CD8-positive, alpha-beta memory T cell (primary cell): ENCODE measurements at regions not wholly inside any gene's neighbourhood (a gene's known extent, or its start where the extent isn't known, plus 50 kb on each side); places are given as distances from the start of the nearest gene placed in this dataset.

Experiments
- CTCF ChIA-PET: fragments of 350-600 bp; sonication (Branson Sonifier 250); formaldehyde crosslinking; loops from one replicate; lab custom pipeline; 2021; ENCODE audit warnings: antibody characterized with exemption; lab: Charles Lee
- POLR2A ChIA-PET: fragments of 350-600 bp; sonication (Branson Sonifier 250); formaldehyde crosslinking; loops from one replicate; lab custom pipeline; 2021; ENCODE audit warnings: antibody characterized with exemption; lab: Charles Lee
- DNase-seq, 5 donors: peaks; one replicate each; pipeline versions ENCODE4 v3.0.0 to v3.0.0-alpha.2; 2020 to 2022; ENCODE audit warnings: mixed read lengths in 1 of 5
- H3K27ac ChIP-seq: one replicate; pipeline ENCODE4 v1.7.0; 2013; ENCODE audit warnings: low read depth, mild to moderate bottlenecking, low read length, moderate library complexity
- H3K27me3 ChIP-seq: 2 replicates; pipeline ENCODE4 v1.7.0; 2013; ENCODE audit warnings: low read length, mild to moderate bottlenecking; ENCODE audit not compliant: insufficient read depth, poor library complexity, severe bottlenecking
- H3K36me3 ChIP-seq: 2 replicates; pipeline ENCODE4 v1.7.0; 2013; ENCODE audit warnings: mild to moderate bottlenecking, low read length, moderate library complexity; ENCODE audit not compliant: insufficient read depth
- H3K4me1 ChIP-seq: 2 replicates; pipeline ENCODE4 v1.7.0; 2013; ENCODE audit warnings: mild to moderate bottlenecking, low read length, moderate library complexity; ENCODE audit not compliant: insufficient read depth
- H3K4me3 ChIP-seq: 2 replicates; pipeline ENCODE4 v1.7.0; 2013; ENCODE audit warnings: mild to moderate bottlenecking, low read length
- H3K9me3 ChIP-seq: 2 replicates; pipeline ENCODE4 v1.7.0; 2013; ENCODE audit warnings: mild to moderate bottlenecking, low read length
- H3K27ac Mint-ChIP-seq, 8 donors: one replicate each; pipeline ENCODE4 v1.8.0; 2020 to 2021; ENCODE audit warnings: mixed read lengths in 8 of 8, mild to moderate bottlenecking in 6 of 8, inconsistent platforms in 3 of 8, moderate library complexity in 3 of 8
- H3K27me3 Mint-ChIP-seq, 2 donors: one replicate each; pipeline ENCODE4 v1.8.0; 2020 to 2021; ENCODE audit warnings: mixed read lengths in 2 of 2, mild to moderate bottlenecking in 1 of 2, moderate library complexity in 1 of 2
- H3K36me3 Mint-ChIP-seq, 3 donors: one replicate each; pipeline ENCODE4 v1.8.0; 2020 to 2021; ENCODE audit warnings: mixed read lengths in 3 of 3, inconsistent platforms in 1 of 3, mild to moderate bottlenecking in 1 of 3
- H3K4me1 Mint-ChIP-seq, 3 donors: one replicate each; pipeline ENCODE4 v1.8.0; 2020 to 2021; ENCODE audit warnings: mixed read lengths in 3 of 3, inconsistent platforms in 1 of 3, mild to moderate bottlenecking in 1 of 3
- H3K4me3 Mint-ChIP-seq, 7 donors: one replicate each; pipeline ENCODE4 v1.8.0; 2020 to 2021; ENCODE audit warnings: mixed read lengths in 7 of 7, mild to moderate bottlenecking in 6 of 7, moderate library complexity in 4 of 7, inconsistent platforms in 2 of 7
- H3K9me3 Mint-ChIP-seq, 5 donors: one replicate each; pipeline ENCODE4 v1.8.0; 2020 to 2022; ENCODE audit warnings: mixed read lengths in 5 of 5, mild to moderate bottlenecking in 3 of 5, moderate library complexity in 2 of 5, inconsistent platforms in 1 of 5

DNA sequence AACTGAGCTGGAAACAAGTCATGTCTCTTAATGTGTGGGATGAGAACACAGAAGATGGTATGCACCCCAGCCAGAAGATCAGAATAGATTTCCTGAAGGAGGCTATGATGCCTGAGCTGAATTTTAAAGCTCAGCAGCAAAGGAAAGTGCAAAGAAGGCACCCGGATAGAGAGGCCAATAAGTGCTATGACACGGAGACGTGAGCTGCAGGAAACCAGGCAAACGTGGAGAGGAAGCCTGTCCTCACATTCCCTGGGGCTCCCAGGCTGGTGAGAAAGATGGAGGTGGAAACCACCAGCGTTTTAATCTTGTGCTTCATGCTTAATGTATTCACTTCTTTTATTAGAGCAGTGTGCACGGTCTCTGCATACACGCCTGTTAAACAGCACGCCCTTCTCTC, 302.1 kb downstream of the HAPSTR1 start:
- Histone ChIP-seq H3K4me1 (no peaks in the 10 kb centered on the region), H3K27me3 (no peaks in the 10 kb centered on the region), H3K9me3 (no peaks in the 10 kb centered on the region), H3K36me3 (no peaks in the 10 kb centered on the region), H3K27ac (no peak overlapping the region), H3K4me3 (no peak overlapping the region)
- H3K27ac Mint-ChIP-seq: no peak overlapping the region
- no peaks in the 10 kb centered on the region for H3K36me3 Mint-ChIP-seq
- peaks cover 0 to 2% of the 10 kb centered on the region in 2 donors for H3K27me3 Mint-ChIP-seq
- no peak for DNase-seq
- H3K4me3 Mint-ChIP-seq: no peak overlapping the region
- no peaks in the 10 kb centered on the region for H3K4me1 Mint-ChIP-seq
- ChIA-PET CTCF (no interaction called here), POLR2A (no interaction called here)
- H3K9me3 Mint-ChIP-seq: peaks cover 9 to 20% (median 13%) of the 10 kb centered on the region in 5 donors

DNA sequence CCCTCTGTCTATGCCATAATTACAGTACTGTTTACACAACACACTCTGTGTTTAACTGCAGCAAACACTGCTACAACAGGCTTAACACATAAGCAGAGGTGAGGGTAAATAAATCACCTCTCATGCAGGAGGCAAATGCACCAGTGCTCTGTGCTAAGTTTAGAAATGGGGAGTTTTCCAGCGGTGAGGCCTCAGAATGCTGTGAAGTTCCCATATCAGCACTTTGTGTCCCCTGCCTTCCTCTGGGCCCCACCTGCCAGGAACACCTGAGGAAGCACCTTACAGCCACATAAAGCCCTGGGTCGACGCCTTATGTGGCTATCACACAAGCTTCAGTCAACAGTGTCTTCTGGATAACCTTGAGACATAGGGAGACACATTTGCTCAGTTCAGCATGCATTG, 304.5 kb downstream of the HAPSTR1 start:
- Mint-ChIP-seq H3K9me3 (peaks cover 6 to 18% (median 13%) of the 10 kb centered on the region in 5 donors), H3K27ac (no peak overlapping the region), H3K4me3 (no peak overlapping the region), H3K27me3 (peaks cover 0 to 2% of the 10 kb centered on the region in 2 donors), H3K4me1 (no peaks in the 10 kb centered on the region), H3K36me3 (no peaks in the 10 kb centered on the region)
- no peaks in the 10 kb centered on the region for H3K4me1 ChIP-seq
- no peak overlapping the region for H3K27ac ChIP-seq
- ChIA-PET CTCF (no interaction called here), POLR2A (no interaction called here)
- H3K9me3 ChIP-seq: no peaks in the 10 kb centered on the region
- H3K27me3 ChIP-seq: no peaks in the 10 kb centered on the region
- H3K4me3 ChIP-seq: no peak overlapping the region
- H3K36me3 ChIP-seq: no peaks in the 10 kb centered on the region
- no peak for DNase-seq

DNA sequence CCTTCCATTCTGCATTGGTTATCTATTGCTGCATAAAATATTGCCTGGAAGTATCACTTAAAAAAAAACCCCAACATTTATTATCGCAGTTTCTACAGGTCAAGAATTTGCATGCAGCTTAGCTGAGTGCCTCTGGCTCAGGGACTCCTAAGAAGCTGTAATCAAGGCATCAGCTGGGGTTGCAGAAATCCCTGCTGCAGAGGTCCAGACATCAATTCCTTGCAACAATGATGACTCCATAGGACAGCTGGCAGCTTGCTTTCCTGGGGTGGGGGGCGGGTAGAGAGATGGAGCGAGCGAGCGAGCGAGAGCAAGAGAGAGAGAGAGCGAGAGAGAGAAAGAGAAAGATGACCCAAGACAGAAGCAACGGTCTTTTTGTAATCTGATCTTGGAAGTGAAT, 308.1 kb downstream of the HAPSTR1 start:
- H3K9me3 ChIP-seq: no peaks in the 10 kb centered on the region
- Mint-ChIP-seq H3K27ac (no peak overlapping the region), H3K4me1 (no peaks in the 10 kb centered on the region), H3K36me3 (no peaks in the 10 kb centered on the region), H3K27me3 (peaks cover 0 to 2% of the 10 kb centered on the region in 2 donors), H3K9me3 (peaks cover 3 to 20% (median 9%) of the 10 kb centered on the region in 5 donors), H3K4me3 (no peak overlapping the region)
- H3K27ac ChIP-seq: no peak overlapping the region
- no peak for DNase-seq
- H3K36me3 ChIP-seq: no peaks in the 10 kb centered on the region
- H3K27me3 ChIP-seq: no peaks in the 10 kb centered on the region
- POLR2A ChIA-PET: no interaction called here
- no peaks in the 10 kb centered on the region for H3K4me1 ChIP-seq
- CTCF ChIA-PET: no interaction called here
- no peak overlapping the region for H3K4me3 ChIP-seq

DNA sequence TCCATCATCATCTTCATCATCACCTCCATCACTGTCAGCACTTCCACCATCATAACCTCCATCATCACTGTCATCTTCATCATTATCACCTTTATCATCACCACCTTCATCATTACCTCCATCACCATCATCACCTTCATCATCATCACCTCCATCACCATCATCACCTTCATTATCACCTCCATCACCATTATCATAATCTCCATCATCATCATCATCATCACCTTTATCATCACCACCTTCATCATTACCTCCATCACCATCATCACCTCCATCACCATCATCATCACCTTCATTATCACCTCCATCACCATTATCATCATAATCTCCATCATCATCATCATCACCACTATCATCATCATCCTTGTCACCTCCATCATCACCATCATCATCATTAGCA, 309.7 kb downstream of the HAPSTR1 start:
- CTCF ChIA-PET: no interaction called here
- Histone ChIP-seq H3K4me3 (no peak overlapping the region), H3K36me3 (no peaks in the 10 kb centered on the region), H3K27ac (no peak overlapping the region), H3K27me3 (no peaks in the 10 kb centered on the region), H3K9me3 (no peaks in the 10 kb centered on the region), H3K4me1 (no peaks in the 10 kb centered on the region)
- Mint-ChIP-seq H3K27me3 (no peaks in the 10 kb centered on the region), H3K4me3 (no peak overlapping the region), H3K9me3 (peaks cover 3 to 16% (median 9%) of the 10 kb centered on the region in 5 donors), H3K4me1 (no peaks in the 10 kb centered on the region), H3K36me3 (no peaks in the 10 kb centered on the region), H3K27ac (no peak overlapping the region)
- POLR2A ChIA-PET: no interaction called here
- DNase-seq: no peak

DNA sequence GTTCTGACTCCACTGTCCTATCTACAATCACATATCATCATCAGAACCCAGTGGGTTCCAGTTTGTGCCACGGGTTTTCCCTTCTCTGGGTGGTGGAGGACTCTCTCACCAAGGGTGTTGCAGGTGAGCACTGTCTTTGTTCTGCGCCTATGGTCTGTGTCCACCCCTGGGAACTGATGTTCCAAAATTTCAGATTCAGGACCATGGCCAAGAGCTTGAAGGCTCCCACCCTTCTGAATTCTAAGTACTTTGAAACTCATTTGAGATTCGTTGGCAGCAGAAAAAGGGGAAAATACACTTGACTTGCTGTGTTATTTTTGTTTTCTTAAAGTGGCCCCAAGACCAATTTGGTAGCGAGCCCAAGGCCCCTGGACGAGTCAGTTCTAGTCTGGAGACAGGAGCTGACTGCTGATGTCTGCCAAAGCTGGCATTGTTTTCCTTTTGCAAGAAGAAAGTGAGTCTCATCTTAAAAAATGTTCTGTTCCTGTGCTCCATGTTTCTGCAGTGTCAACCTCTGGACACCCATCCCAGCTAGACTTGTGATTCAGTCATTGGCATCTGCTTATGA, 310.9 kb downstream of the HAPSTR1 start:
- ChIA-PET CTCF (no interaction called here), POLR2A (no interaction called here)
- H3K27me3 Mint-ChIP-seq: no peaks in the 10 kb centered on the region
- Histone ChIP-seq H3K4me1 (no peaks in the 10 kb centered on the region), H3K36me3 (no peaks in the 10 kb centered on the region), H3K27me3 (no peaks in the 10 kb centered on the region), H3K27ac (no peak overlapping the region), H3K9me3 (no peaks in the 10 kb centered on the region), H3K4me3 (no peak overlapping the region)
- H3K4me3 Mint-ChIP-seq: no peak overlapping the region
- H3K36me3 Mint-ChIP-seq: no peaks in the 10 kb centered on the region
- H3K4me1 Mint-ChIP-seq: no peaks in the 10 kb centered on the region
- peaks cover 0 to 5% (median 4%) of the 10 kb centered on the region in 5 donors for H3K9me3 Mint-ChIP-seq
- H3K27ac Mint-ChIP-seq: no peak overlapping the region
- DNase-seq: no peak

DNA sequence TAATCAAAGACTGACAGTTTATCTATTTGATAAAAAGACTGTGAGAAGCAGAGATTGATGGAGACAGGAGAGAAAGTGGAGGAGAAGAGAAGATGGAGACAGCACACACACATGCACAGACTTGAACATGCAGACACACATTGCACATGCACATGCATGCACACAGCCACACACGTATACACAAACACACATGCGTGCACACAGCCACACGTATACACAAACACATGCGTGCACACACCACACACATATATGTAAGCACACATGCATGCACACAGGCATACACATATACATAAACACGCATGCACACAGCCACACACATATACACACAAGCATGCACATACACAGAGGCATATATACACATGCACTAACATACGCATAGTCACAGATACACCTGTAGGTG, 313.4 kb downstream of the HAPSTR1 start:
- H3K4me1 Mint-ChIP-seq: no peaks in the 10 kb centered on the region
- H3K36me3 Mint-ChIP-seq: no peaks in the 10 kb centered on the region
- no peak for DNase-seq
- peaks cover 0 to 2% of the 10 kb centered on the region in 2 donors for H3K27me3 Mint-ChIP-seq
- Histone ChIP-seq H3K36me3 (no peaks in the 10 kb centered on the region), H3K9me3 (no peaks in the 10 kb centered on the region), H3K27me3 (no peaks in the 10 kb centered on the region), H3K4me3 (no peak overlapping the region), H3K4me1 (no peaks in the 10 kb centered on the region), H3K27ac (no peak overlapping the region)
- CTCF ChIA-PET: no interaction called here
- peaks cover 0 to 3% (median 0%) of the 10 kb centered on the region in 5 donors for H3K9me3 Mint-ChIP-seq
- no peak overlapping the region for H3K4me3 Mint-ChIP-seq
- H3K27ac Mint-ChIP-seq: no peak overlapping the region
- POLR2A ChIA-PET: no interaction called here

DNA sequence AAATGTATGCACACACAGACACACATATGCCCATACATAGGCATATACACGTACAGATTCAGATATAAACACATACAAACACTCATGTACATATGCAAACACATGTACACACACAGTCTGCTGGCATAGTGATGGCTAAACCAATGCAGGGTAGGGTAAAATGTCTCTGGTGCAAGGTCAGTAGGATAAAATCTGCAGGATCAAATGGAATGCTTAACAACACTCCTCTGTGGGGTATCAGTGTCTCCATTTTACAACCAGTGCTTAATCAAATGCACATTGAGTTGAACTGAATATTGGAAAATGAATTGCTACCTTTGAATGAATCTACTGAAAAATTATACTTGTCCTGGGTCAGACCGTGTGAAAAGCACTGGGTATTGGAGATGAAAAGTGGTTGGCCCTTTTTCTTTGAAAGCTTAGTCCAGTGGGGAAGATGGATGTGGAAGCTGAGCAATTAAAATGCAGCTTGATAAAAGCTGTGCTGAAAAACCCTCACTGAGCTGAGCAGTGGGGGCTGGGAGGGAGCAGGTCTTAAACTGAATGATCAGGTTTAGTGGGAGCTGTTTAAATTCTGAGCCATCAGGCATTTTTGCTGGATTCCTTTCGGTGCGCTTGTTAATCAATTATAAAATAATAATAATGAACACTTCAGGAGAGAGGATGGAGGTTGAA, 314.7 kb downstream of the HAPSTR1 start:
- H3K27ac Mint-ChIP-seq: no peak overlapping the region
- no peaks in the 10 kb centered on the region for H3K36me3 ChIP-seq
- H3K4me1 Mint-ChIP-seq: no peaks in the 10 kb centered on the region
- no peak overlapping the region for H3K4me3 Mint-ChIP-seq
- no peak for DNase-seq
- no peaks in the 10 kb centered on the region for H3K27me3 ChIP-seq
- peaks cover 0 to 3% (median 0%) of the 10 kb centered on the region in 5 donors for H3K9me3 Mint-ChIP-seq
- H3K4me3 ChIP-seq: no peak overlapping the region
- CTCF ChIA-PET: no interaction called here
- no peaks in the 10 kb centered on the region for H3K4me1 ChIP-seq
- H3K36me3 Mint-ChIP-seq: no peaks in the 10 kb centered on the region
- peaks cover 0 to 4% of the 10 kb centered on the region in 2 donors for H3K27me3 Mint-ChIP-seq
- no peak overlapping the region for H3K27ac ChIP-seq
- POLR2A ChIA-PET: no interaction called here
- no peaks in the 10 kb centered on the region for H3K9me3 ChIP-seq

DNA sequence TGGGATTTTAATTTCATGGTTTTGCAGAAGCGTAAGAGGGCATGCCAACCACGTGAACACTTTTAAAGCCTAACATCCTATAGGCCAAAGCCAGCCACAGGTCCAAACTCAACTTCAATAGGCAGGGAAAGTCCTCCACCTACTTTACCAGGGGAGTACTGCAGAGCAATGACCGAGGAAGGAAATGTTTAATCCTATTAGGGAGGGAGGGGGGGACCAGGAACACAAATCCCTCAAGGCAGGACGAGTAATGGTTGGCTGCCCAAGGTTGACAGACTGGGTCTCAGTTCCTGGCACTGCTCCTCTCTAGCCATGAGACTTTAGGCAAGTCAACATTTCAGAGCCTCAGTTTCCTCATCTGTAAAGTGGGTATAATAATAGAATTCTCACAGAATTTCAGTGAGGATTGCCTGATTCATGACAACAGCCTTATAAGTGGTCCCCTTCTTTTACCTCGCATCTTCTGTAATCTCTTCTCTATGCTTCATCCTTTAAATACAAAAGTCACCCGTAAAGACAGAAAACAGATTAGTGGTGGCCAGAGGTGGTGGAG, 315.8 kb downstream of the HAPSTR1 start:
- H3K4me3 ChIP-seq: no peak overlapping the region
- H3K4me3 Mint-ChIP-seq: no peak overlapping the region
- DNase-seq: no peak
- H3K27ac Mint-ChIP-seq: no peak overlapping the region
- no peak overlapping the region for H3K27ac ChIP-seq
- no peaks in the 10 kb centered on the region for H3K27me3 ChIP-seq
- H3K4me1 ChIP-seq: no peaks in the 10 kb centered on the region
- ChIA-PET CTCF (no interaction called here), POLR2A (no interaction called here)
- peaks cover 0 to 3% (median 0%) of the 10 kb centered on the region in 5 donors for H3K9me3 Mint-ChIP-seq
- H3K36me3 ChIP-seq: no peaks in the 10 kb centered on the region
- H3K4me1 Mint-ChIP-seq: no peaks in the 10 kb centered on the region
- no peaks in the 10 kb centered on the region for H3K9me3 ChIP-seq
- peaks cover 4 to 5% of the 10 kb centered on the region in 2 donors for H3K27me3 Mint-ChIP-seq
- H3K36me3 Mint-ChIP-seq: no peaks in the 10 kb centered on the region
